CD14-positive monocyte (primary cell): ENCODE measurements at regions not wholly inside any gene's neighbourhood (a gene's known extent, or its start where the extent isn't known, plus 50 kb on each side); places are given as distances from the start of the nearest gene placed in this dataset.

ENCODE experiments used
- DNase-seq, 3 donors: peaks; one replicate each; pipeline ENCODE4 v3.0.0-alpha.2; 2011 to 2022
- H2AFZ ChIP-seq: 2 replicates; pipeline ENCODE4 v1.6.0; 2012; ENCODE audit warnings: mild to moderate bottlenecking, low read depth, low read length, inconsistent platforms; ENCODE audit not compliant: insufficient read depth, poor library complexity, severe bottlenecking
- H3K27ac ChIP-seq, 2 donors: 1 replicate in 1 of 2; 2 replicates in 1 of 2; pipeline ENCODE4 v1.5.1; 2012 to 2013; ENCODE audit warnings: low read length in 2 of 2, control low read depth in 1 of 2, inconsistent platforms in 1 of 2, low read depth in 1 of 2, mild to moderate bottlenecking in 1 of 2
- H3K27me3 ChIP-seq, 2 donors: one replicate each; pipeline versions ENCODE4 v1.6.0 to v1.6.1; 2011 to 2013; ENCODE audit warnings: low read length in 2 of 2; ENCODE audit not compliant: control insufficient read depth in 2 of 2, insufficient read depth in 2 of 2
- H3K36me3 ChIP-seq, 2 donors: replicated peaks in 1 of 2; 1 replicate in 1 of 2; 2 replicates in 1 of 2; pipeline versions ENCODE4 v1.5.1 to v1.6.1; 2012 to 2013; ENCODE audit warnings: low read length in 2 of 2, control low read depth in 1 of 2, inconsistent platforms in 1 of 2, mild to moderate bottlenecking in 1 of 2; ENCODE audit not compliant: insufficient read depth in 2 of 2, control insufficient read depth in 1 of 2
- H3K4me1 ChIP-seq, 2 donors: 1 replicate in 1 of 2; 2 replicates in 1 of 2; pipeline versions ENCODE4 v1.5.1 to v1.6.1; 2012 to 2013; ENCODE audit warnings: low read length in 2 of 2, control low read depth in 1 of 2, inconsistent platforms in 1 of 2, mild to moderate bottlenecking in 1 of 2, moderate library complexity in 1 of 2; ENCODE audit not compliant: insufficient read depth in 2 of 2, control insufficient read depth in 1 of 2
- H3K4me2 ChIP-seq: replicated peaks from 2 replicates; pipeline ENCODE3; 2012; ENCODE audit warnings: low read length, moderate library complexity, mild to moderate bottlenecking; ENCODE audit not compliant: poor library complexity, severe bottlenecking; ENCODE audit errors: extremely low read depth
- H3K4me3 ChIP-seq, 3 experiments: fragments of 200-600 bp in 1 of 3; sonication (generic) in 1 of 3; replicated peaks in 1 of 3; 1 replicate in 2 of 3; 2 replicates in 1 of 3; pipeline ENCODE4 v1.5.1; 2011 to 2013; ENCODE audit warnings: low read length in 3 of 3, mild to moderate bottlenecking in 3 of 3, control low read depth in 2 of 3, low read depth in 2 of 3, inconsistent platforms in 1 of 3, moderate library complexity in 1 of 3
- H3K79me2 ChIP-seq: 2 replicates; pipeline ENCODE4 v1.6.0; 2012; ENCODE audit warnings: mild to moderate bottlenecking, control low read depth, inconsistent platforms, low read length, moderate library complexity; ENCODE audit not compliant: insufficient read depth
- H3K9ac ChIP-seq: 2 replicates; pipeline ENCODE4 v1.6.0; 2017; ENCODE audit warnings: low read length, mild to moderate bottlenecking; ENCODE audit not compliant: insufficient read depth, poor library complexity, severe bottlenecking
- H3K9me3 ChIP-seq, 2 donors: replicated peaks in 1 of 2; 1 replicate in 1 of 2; 2 replicates in 1 of 2; pipeline versions ENCODE4 v1.5.1 to v1.6.1; 2012 to 2013; ENCODE audit warnings: low read length in 2 of 2, control low read depth in 1 of 2; ENCODE audit not compliant: control insufficient read depth in 1 of 2, insufficient read depth in 1 of 2
- H4K20me1 ChIP-seq: 2 replicates; pipeline ENCODE4 v1.6.0; 2012; ENCODE audit warnings: mild to moderate bottlenecking, low read length, control low read depth, moderate library complexity; ENCODE audit not compliant: insufficient read depth
- H3K27ac Mint-ChIP-seq, 7 donors: one replicate each; pipeline ENCODE4 v1.8.0; 2020; ENCODE audit warnings: mild to moderate bottlenecking in 7 of 7, mixed read lengths in 7 of 7, moderate library complexity in 6 of 7, inconsistent platforms in 2 of 7
- H3K27me3 Mint-ChIP-seq, 3 donors: one replicate each; pipeline ENCODE4 v1.8.0; 2021 to 2022; ENCODE audit warnings: low read depth in 3 of 3, mild to moderate bottlenecking in 3 of 3, mixed read lengths in 3 of 3, moderate library complexity in 3 of 3, inconsistent platforms in 1 of 3
- H3K36me3 Mint-ChIP-seq, 2 donors: one replicate each; pipeline ENCODE4 v1.8.0; 2020; ENCODE audit warnings: mixed read lengths in 2 of 2, inconsistent platforms in 1 of 2, mild to moderate bottlenecking in 1 of 2
- H3K4me1 Mint-ChIP-seq: one replicate; pipeline ENCODE4 v1.8.0; 2020; ENCODE audit warnings: mild to moderate bottlenecking, mixed read lengths
- H3K4me3 Mint-ChIP-seq, 2 donors: one replicate each; pipeline ENCODE4 v1.8.0; 2020; ENCODE audit warnings: mild to moderate bottlenecking in 2 of 2, mixed read lengths in 2 of 2, moderate library complexity in 1 of 2
- H3K9me3 Mint-ChIP-seq, 7 donors: one replicate each; pipeline ENCODE4 v1.8.0; 2020 to 2022; ENCODE audit warnings: mixed read lengths in 7 of 7, mild to moderate bottlenecking in 6 of 7, moderate library complexity in 6 of 7, inconsistent platforms in 2 of 7
- WGBS: methylation state at CpG from one replicate; pipeline ENCODE4 v1.1.5; 2013; ENCODE audit warnings: missing lambda C conversion rate; ENCODE audit not compliant: insufficient coverage; 5-methylcytosine and 5-hydroxymethylcytosine counted together
- intact Hi-C, 2 donors: fragments of 100-400 bp; cut with micrococcal nuclease; formaldehyde crosslinking; loops; one replicate each; pipeline versions ENCODE4 v1.15.0 to v1.15.1; 2023
- TF ChIP-seq, protein P1 (sequence below): fragments of 200-600 bp; IDR thresholded peaks from one replicate; pipeline ENCODE4 v1.8.0; 2022; ENCODE audit warnings: antibody characterized with exemption, mild to moderate bottlenecking

DNA sequence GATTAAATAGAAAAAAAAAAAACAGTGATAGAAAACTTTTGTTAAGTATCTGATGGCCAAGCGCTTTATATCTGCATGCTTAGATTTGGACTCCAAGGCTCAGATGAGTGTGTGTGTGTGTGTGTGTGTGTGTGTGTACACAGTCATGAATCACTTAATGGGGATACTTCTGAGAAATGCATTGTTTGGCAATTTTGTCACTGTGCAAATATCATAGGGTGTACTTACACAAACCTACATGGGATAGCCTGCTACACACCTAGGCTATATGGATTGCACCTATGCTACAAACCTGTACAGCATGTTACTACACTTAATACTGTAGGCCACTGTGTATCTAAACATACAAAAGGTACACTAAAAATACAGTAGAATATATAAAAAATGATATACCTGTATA lies 635.6 kb upstream of the NUDT12 start:
- intact Hi-C loops = no loop called here
- Mint-ChIP-seq H3K27me3 (peaks cover 0 to 5% (median 0%) of the 10 kb centered on the region in 3 donors), H3K27ac (no peak overlapping the region)

GRCh38 chr5:104189909-104190308 lies 627.3 kb upstream of the NUDT12 start:
- H3K27ac ChIP-seq = no peak overlapping the region
- H3K79me2 ChIP-seq = no peaks in the 10 kb centered on the region
- H3K4me3 ChIP-seq = no peak overlapping the region
- Mint-ChIP-seq H3K27ac (no peak overlapping the region), H3K36me3 (no peaks in the 10 kb centered on the region), H3K27me3 (no peaks in the 10 kb centered on the region), H3K4me1 (no peaks in the 10 kb centered on the region), H3K9me3 (peaks cover 2 to 23% (median 15%) of the 10 kb centered on the region in 7 donors), H3K4me3 (no peak overlapping the region)
- no peak overlapping the region for H3K4me2 ChIP-seq
- WGBS = no CpG with 5 or more reads among the region's 2 CpGs
- H3K27me3 ChIP-seq = no peaks in the 10 kb centered on the region
- intact Hi-C loops = no loop called here
- no peaks in the 10 kb centered on the region for H3K36me3 ChIP-seq
- no peaks in the 10 kb centered on the region for H3K4me1 ChIP-seq
- peaks cover 34 to 39% of the 10 kb centered on the region in 2 donors for H3K9me3 ChIP-seq
- H3K9ac ChIP-seq = no peak overlapping the region
- no peaks in the 10 kb centered on the region for H4K20me1 ChIP-seq
- H2AFZ ChIP-seq = no peak overlapping the region
- DNase-seq = no peak
- TF ChIP-seq, protein P1, sequence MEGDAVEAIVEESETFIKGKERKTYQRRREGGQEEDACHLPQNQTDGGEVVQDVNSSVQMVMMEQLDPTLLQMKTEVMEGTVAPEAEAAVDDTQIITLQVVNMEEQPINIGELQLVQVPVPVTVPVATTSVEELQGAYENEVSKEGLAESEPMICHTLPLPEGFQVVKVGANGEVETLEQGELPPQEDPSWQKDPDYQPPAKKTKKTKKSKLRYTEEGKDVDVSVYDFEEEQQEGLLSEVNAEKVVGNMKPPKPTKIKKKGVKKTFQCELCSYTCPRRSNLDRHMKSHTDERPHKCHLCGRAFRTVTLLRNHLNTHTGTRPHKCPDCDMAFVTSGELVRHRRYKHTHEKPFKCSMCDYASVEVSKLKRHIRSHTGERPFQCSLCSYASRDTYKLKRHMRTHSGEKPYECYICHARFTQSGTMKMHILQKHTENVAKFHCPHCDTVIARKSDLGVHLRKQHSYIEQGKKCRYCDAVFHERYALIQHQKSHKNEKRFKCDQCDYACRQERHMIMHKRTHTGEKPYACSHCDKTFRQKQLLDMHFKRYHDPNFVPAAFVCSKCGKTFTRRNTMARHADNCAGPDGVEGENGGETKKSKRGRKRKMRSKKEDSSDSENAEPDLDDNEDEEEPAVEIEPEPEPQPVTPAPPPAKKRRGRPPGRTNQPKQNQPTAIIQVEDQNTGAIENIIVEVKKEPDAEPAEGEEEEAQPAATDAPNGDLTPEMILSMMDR = no peak

More for the DNA sequence above, 635.6 kb upstream of the NUDT12 start:
- Mint-ChIP-seq H3K9me3 (peaks cover 0 to 2% (median 0%) of the 10 kb centered on the region in 7 donors), H3K4me3 (no peak overlapping the region), H3K36me3 (no peaks in the 10 kb centered on the region), H3K4me1 (no peaks in the 10 kb centered on the region)
- DNase-seq = no peak
- Histone ChIP-seq H3K36me3 (no peaks in the 10 kb centered on the region), H2AFZ (no peak overlapping the region), H3K4me3 (no peak overlapping the region), H3K79me2 (no peaks in the 10 kb centered on the region), H3K4me1 (no peaks in the 10 kb centered on the region), H3K9ac (no peak overlapping the region), H3K27ac (no peak overlapping the region), H4K20me1 (no peaks in the 10 kb centered on the region), H3K9me3 (no peaks in the 10 kb centered on the region), H3K4me2 (no peak overlapping the region), H3K27me3 (no peaks in the 10 kb centered on the region)
- WGBS = no CpG with 5 or more reads among the region's 1 CpG
- TF ChIP-seq, protein P1 = no peak
